Eye (tissue), 1 donor: ENCODE measurements at regions not wholly inside any gene's neighbourhood (a gene's known extent, or its start where the extent isn't known, plus 50 kb on each side); places are given as distances from the start of the nearest gene placed in this dataset.

Experiments
- DNase-seq: peaks from one replicate; pipeline ENCODE4 v3.0.0-alpha.2; 2015

- DNase-seq = no peak
Observed at GRCh38 chr1:56304975-56305374, 274.4 kb downstream of the PLPP3 start.

DNA sequence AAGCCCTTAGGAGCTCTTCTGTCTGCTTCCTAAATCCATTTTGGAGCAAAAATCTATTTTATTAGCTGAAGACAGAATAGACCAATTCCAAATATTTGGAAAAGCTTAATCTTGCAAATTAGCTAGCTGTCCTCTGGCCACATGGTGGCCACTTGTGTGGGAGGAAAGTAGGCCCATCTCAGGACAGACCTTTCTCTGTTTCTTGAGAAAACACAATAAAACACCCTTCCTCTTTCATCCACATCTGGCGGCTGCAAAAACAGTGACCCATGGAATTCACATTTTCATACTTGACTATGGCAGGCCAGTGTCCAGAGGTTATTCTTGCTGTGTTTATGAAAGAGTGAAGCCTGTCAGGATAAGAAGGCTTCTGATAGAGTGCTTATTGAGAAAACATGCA, 275.6 kb downstream of the PLPP3 start:
- DNase-seq = no peak

DNA sequence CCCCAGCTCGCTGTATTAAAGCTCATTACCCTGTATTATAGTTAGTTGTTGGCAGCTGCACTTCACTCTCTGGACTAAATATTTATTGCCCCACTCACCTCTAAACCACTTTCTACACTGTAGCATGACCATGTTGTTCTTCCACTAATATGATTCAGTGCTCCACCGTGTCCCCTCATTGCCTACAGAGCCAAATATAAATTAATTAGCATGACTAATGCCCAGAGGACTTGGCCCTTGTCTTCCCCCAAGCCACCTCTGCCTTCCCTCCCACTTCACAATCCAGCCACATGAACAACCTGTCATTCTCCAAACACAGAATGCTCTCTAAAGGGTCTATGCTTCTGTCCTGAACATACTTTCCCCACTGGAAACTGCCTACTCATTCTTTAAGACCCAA, 276.5 kb downstream of the PLPP3 start:
- no peak for DNase-seq

- DNase-seq = no peak
Observed at GRCh38 chr1:56301791-56302190, 277.6 kb downstream of the PLPP3 start.

GRCh38 chr1:56300836-56301235, 278.5 kb downstream of the PLPP3 start:
- DNase-seq = no peak

- no peak for DNase-seq
Observed at GRCh38 chr1:56298866-56299265, 280.5 kb downstream of the PLPP3 start.

- no peak for DNase-seq
Observed at GRCh38 chr1:56297904-56298303, 281.5 kb downstream of the PLPP3 start.

DNA sequence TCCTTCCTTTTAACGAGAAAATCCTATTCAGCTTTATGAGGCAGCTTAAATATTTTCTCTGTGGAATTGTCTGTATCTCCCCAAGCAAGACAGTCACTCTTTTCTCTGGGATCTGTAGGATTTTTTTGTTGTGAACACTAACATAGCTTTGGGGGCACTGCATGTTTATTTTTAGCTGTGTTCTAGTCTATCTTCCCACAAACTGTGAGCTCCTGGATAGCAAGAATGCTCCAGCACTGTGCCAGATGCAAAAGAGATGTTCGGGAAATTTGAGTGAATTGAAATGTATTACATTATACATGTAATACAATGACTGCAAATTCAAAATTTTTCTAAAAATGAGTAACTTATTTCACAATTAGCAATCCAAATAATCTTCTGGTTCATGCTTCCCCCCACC, 282.2 kb downstream of the PLPP3 start:
- DNase-seq = no peak

GRCh38 chr1:56295949-56296929, 283.1 kb downstream of the PLPP3 start:
- no peak for DNase-seq

GRCh38 chr1:56291374-56291919, 287.9 kb downstream of the PLPP3 start:
- no peak for DNase-seq

DNA sequence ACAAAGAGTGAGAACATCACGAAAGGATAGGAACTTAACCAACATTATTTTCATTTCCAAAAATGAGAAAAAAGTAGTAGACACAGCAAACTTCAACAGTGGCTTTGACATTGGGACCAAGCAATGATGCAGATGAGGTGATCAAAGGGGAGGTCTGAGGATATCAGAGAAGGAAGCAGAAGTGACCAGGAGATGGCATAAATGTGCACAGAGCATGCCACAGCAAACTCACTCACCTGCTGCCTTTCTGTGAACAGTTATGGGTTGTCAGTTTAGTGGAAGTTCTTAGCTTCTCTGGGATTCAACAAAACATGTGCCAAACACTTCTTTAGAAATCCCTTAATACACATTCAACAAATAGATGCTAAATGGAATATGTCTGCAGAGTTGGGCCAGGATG, 290.1 kb downstream of the PLPP3 start:
- DNase-seq = no peak

DNA sequence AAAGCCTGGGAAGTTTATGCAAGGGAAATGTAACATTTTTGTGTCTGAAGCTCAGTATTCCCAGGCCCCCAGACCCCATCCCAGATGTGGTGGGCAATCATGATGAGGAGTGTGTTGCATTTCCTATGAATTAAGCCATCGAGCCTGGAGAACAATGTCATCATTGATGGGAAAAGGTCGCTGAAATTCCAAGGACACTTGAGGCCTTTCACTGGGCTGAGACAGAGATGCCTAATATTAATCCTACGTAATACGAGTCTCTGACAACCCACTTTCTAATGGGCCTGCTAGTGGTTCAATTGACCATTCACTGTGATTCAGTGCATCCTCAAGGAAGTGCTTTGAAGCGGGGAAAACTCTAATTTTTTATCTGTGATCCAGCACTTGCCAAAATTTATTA, 291.6 kb downstream of the PLPP3 start:
- no peak for DNase-seq

- no peak for DNase-seq
Observed at GRCh38 chr1:56286956-56287355, 292.4 kb downstream of the PLPP3 start.

DNA sequence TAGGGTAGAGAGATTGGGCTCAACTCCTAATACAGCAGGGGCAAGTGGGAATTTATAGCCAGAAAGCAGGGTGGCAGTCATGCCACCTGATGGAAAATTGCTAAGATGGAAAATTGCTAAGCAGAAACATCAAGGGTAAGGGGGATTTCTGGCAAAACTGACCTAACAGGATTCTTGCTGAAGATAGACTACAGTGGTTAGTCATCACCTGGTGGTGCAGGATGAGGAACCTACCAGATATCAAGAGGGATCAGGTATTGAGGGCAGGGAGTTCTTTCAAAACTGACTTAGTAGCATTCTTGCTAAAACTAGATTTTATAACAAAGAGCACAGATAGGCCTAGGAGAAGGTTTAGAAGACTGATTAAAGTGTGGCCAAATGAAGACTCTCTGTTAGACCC, 292.9 kb downstream of the PLPP3 start:
- DNase-seq = no peak

GRCh38 chr1:56285554-56286402, 293.6 kb downstream of the PLPP3 start:
- no peak for DNase-seq

GRCh38 chr1:56284928-56285327, 294.4 kb downstream of the PLPP3 start:
- DNase-seq = no peak

DNA sequence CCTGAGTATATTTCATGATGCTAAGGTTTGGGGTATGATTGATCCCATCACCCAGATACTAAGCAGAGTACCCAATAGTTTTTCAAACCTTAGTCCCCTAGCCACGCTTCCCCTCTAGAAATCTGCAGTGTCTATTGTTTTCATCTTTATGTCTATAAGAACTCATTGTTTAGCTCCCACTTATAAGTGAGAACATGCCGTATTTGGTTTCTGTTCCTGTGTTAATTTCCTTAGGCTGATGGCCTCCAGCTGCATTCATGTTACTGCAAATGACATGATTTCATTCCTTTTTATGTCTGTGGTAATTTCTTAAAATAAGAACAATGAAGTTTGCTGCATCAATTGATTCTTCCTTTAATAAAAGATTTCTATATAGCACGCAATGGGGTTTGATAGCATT, 301.3 kb downstream of the PLPP3 start:
- no peak for DNase-seq

DNA sequence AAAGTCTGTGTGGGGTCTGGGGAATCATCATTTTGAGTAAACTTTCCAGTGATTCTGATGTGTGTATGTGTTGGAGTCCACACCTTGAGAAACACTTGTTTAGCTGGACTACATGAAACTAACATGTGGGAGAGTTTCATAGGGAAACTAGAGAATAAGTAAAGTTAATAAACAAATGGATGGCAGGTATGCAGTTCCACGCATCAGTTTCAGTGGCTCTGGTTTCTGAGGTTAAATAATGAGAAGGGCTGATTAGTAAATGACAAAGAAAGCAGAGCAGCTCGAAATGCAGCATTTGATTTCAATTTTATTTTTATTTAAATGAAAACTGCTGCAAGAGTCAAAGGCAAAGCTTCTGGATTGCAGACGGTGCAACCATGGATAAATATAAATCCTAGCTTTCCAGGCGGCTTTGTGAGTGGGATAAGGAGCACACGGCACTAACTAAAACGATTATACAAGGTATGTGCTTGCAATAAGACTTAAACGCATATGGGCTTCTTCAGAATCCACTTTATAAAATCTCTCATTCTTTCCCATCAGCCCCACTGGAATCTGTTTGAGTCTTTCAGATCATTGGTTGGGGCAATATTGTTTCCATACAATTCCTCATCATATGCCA, 310.7 kb downstream of the PLPP3 start:
- DNase-seq = no peak

GRCh38 chr1:56267611-56268010, 311.8 kb downstream of the PLPP3 start:
- DNase-seq = no peak

GRCh38 chr1:56266359-56266758, 313.0 kb downstream of the PLPP3 start:
- no peak for DNase-seq

DNA sequence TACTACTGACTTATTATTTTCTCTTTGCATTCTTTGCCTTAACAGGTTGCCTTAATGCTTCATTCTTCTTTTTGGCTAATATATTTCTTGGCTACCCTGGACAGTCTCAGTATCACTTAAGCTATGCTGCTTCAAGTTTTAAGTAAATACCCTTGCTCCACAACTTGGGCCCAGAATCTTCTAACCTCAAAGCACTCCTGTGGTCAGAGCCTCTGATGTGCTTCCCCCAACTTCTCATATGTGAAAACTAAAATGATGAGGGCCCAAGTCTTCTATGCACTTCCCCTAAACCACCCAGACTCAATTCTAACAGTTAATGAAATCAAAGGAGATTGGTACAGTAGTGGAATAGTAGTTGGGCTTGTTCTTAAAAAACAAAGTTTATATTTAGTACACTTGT, 314.1 kb downstream of the PLPP3 start:
- no peak for DNase-seq

DNA sequence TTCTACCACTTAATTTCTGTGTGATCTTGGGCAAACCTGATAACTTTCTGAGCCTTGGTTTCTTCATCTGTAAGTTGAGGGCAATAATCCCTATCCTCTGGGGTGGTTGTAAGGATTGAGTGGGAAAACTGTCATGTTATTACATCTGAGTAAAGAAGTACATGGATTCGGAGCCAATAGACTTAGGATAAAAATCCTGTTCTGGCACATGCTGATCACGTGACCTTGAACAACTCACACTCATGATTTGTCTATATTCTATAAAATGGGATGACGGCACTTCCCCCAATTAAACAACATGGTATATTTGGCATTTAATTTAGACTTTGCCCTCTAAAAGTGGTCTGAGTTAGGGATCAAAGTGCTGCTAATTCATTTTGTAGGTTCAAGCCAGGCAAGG, 315.5 kb downstream of the PLPP3 start:
- no peak for DNase-seq

DNA sequence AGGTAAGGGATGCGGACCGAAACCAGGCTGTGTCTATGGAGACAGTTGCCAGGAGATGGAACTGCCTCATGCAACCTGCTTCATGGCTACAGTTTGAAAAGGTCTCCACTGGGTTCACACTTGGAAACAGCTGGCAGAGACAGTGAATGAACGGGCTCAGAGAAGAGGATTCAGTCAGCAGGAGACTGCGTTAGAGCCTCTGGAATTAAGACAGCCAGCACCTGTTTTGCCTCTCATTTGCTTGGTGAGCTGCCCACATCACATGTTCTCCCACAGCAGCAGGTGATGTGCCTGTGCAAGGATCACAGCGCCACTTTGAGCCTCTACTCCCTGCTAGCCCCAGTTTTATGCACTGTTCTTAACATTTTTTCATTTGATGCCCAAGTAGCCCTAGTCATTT, 321.0 kb downstream of the PLPP3 start:
- no peak for DNase-seq
